HG02884 (cell line): ENCODE measurements at regions not wholly inside any gene's neighbourhood (a gene's known extent, or its start where the extent isn't known, plus 50 kb on each side); places are given as distances from the start of the nearest gene placed in this dataset.

Source experiments
- ATAC-seq: cut with Tn5 transposase; IDR thresholded peaks from one replicate; pipeline ENCODE4 v1.9.1; 2021; ENCODE audit warnings: mild to moderate bottlenecking, moderate library complexity; ENCODE audit not compliant: unreplicated experiment

GRCh38 chr7:116417593-116418345, 81.8 kb upstream of the CAV2 start:
- ATAC-seq: no peak

GRCh38 chr7:116418524-116418923, 81.0 kb upstream of the CAV2 start:
- ATAC-seq: no peak

- no peak for ATAC-seq
Observed at GRCh38 chr7:116420003-116420402, 79.5 kb upstream of the CAV2 start.

- ATAC-seq: no peak
Observed at GRCh38 chr7:116421298-116421697, 78.2 kb upstream of the CAV2 start.

- no peak for ATAC-seq
Observed at GRCh38 chr7:116422683-116423082, 76.9 kb upstream of the CAV2 start.

- no peak for ATAC-seq
Observed at GRCh38 chr7:116423499-116423898, 76.0 kb upstream of the CAV2 start.

GRCh38 chr7:116425647-116426209, 73.8 kb upstream of the CAV2 start:
- ATAC-seq: no peak

GRCh38 chr7:116426428-116427156, 72.9 kb upstream of the CAV2 start:
- no peak for ATAC-seq

GRCh38 chr7:116429986-116430619, 69.4 kb upstream of the CAV2 start:
- ATAC-seq: no peak

GRCh38 chr7:116431787-116432526, 67.6 kb upstream of the CAV2 start:
- no peak for ATAC-seq

GRCh38 chr7:116432527-116432916, 67.0 kb upstream of the CAV2 start:
- no peak for ATAC-seq

GRCh38 chr7:116433246-116433645, 66.3 kb upstream of the CAV2 start:
- ATAC-seq: no peak

- ATAC-seq: no peak
Observed at GRCh38 chr7:116434820-116435341, 64.7 kb upstream of the CAV2 start.

GRCh38 chr7:116436305-116436826, 63.2 kb upstream of the CAV2 start:
- ATAC-seq: no peak

GRCh38 chr7:116438267-116438666, 61.3 kb upstream of the CAV2 start:
- no peak for ATAC-seq

- ATAC-seq: no peak
Observed at GRCh38 chr7:116439005-116439404, 60.5 kb upstream of the CAV2 start.

GRCh38 chr7:116439841-116440549, 59.5 kb upstream of the CAV2 start:
- ATAC-seq: no peak

GRCh38 chr7:116441534-116441933, 58.0 kb upstream of the CAV2 start:
- no peak for ATAC-seq

GRCh38 chr7:116443101-116443523, 56.4 kb upstream of the CAV2 start:
- no peak for ATAC-seq

GRCh38 chr7:116443646-116444045, 55.9 kb upstream of the CAV2 start:
- no peak for ATAC-seq
